Fibroblast of mammary gland (primary cell): ENCODE measurements at regions not wholly inside any gene's neighbourhood (a gene's known extent, or its start where the extent isn't known, plus 50 kb on each side); places are given as distances from the start of the nearest gene placed in this dataset.
A peak's percentile ranks its signal among the peaks of the same experiment; 100 is the strongest.

ENCODE experiments used
- DNase-seq: peaks from one replicate; pipeline ENCODE4 v3.0.0-alpha.2; 2010; ENCODE audit warnings: low read depth
- H3K4me3 ChIP-seq: 2 replicates; pipeline ENCODE4 v1.5.1; 2011; ENCODE audit warnings: low read depth, mild to moderate bottlenecking, low read length, moderate library complexity; ENCODE audit not compliant: control insufficient read depth
- TF ChIP-seq, protein P1 (sequence below): conservative IDR thresholded peaks from 2 replicates; pipeline ENCODE4 v1.5.1; 2011; ENCODE audit warnings: low read depth, low read length, inconsistent platforms; ENCODE audit not compliant: control insufficient read depth, insufficient read depth

DNA sequence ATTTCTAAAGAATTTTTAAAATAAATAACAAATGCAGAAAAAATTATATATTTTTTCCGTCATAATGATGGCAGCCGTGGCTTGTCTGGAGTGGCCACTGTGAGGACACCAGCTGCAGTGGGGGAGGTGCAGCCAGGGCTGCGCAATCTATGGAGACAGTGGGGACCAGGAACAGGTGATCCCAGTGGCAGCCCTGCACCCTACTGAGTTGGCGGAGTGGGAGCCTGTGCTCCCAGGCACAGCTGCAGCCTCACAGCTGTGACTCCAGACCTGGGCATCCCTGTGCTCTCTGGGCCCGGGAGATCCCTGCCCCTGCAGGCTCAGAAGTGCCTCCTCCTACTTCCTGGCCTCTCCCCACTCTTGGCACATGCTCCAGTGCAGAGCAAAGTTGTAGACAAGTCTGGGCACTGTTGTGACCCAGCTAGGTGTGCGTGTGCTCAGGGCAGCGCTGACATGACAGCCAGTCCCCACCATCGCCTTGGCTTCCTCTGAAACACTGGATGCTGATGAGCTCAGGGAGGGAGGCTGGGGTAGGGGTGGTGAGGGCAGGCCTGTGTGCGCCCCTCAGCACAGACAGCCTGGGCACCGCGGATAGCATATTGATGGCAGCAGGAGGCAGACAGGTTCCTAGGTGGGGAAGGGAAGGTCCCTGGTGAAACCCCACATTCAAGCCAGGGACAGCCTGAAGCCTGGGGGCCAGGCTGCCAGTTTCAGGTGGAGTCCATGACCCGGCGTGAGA is 96.0 kb upstream of the PRR16 start:
- TF ChIP-seq, protein P1, sequence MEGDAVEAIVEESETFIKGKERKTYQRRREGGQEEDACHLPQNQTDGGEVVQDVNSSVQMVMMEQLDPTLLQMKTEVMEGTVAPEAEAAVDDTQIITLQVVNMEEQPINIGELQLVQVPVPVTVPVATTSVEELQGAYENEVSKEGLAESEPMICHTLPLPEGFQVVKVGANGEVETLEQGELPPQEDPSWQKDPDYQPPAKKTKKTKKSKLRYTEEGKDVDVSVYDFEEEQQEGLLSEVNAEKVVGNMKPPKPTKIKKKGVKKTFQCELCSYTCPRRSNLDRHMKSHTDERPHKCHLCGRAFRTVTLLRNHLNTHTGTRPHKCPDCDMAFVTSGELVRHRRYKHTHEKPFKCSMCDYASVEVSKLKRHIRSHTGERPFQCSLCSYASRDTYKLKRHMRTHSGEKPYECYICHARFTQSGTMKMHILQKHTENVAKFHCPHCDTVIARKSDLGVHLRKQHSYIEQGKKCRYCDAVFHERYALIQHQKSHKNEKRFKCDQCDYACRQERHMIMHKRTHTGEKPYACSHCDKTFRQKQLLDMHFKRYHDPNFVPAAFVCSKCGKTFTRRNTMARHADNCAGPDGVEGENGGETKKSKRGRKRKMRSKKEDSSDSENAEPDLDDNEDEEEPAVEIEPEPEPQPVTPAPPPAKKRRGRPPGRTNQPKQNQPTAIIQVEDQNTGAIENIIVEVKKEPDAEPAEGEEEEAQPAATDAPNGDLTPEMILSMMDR = no peak
- DNase-seq = no peak
- no peak overlapping the region for H3K4me3 ChIP-seq

DNA sequence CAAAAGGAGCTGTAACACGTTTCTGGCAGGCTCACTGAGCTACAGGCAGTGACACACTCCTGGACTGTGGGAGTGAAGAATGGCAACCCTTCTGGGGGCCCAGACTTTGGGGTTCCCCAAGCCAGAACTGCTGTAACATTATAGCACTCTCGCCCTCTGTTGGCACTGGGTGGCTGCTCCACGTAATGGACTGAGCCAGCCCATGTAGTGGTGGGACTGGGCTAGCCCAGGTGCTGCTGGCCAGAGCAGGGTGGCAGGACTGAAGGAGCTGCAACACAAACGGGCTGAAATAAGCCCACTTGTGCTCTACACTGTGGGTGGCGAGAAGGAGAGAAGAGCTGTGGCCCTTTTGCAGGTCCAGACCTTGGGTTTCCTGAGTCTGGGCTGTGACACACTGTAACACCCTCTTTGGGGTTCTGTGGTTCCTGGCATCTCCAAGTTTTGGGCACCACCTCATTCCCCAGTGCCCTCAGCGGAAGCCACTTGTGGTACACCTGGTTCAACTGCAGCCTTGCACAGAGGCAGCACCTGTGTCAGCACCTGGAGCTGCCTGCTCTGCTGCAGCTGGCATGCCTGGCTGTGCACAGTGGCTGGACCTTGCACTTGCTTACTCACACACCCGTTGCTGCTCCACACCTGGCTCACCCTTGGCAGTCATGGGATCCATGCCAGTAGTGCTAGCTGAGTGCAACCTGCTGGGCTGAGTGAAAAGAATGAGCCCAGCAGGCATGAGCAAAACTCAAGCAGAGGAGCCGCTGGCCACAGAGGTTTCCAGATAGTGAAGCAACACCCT is 95.0 kb upstream of the PRR16 start:
- no peak overlapping the region for H3K4me3 ChIP-seq
- DNase-seq = no peak
- TF ChIP-seq, protein P1 = no peak

DNA sequence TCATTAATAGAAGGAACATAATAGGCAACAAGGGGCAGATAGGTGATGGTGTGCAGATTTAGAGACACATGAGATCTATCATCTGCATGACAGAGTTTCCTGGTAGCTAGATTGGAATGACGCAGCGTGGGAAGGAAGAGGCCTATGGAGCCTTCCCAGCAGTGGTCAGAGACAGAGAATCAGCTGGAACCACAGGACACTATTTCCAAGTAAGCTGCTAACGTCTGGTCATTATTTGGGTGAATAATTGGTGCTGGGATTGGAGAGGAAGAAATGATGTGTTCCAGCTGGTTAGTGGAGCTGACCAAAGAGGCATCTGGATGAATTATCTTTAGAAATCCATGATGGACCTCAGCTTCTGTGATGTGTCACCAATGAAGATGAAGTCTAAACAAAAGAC is 91.2 kb upstream of the PRR16 start:
- peak; percentile 62 for DNase-seq
- TF ChIP-seq, protein P1 = no peak
- no peak overlapping the region for H3K4me3 ChIP-seq

DNA sequence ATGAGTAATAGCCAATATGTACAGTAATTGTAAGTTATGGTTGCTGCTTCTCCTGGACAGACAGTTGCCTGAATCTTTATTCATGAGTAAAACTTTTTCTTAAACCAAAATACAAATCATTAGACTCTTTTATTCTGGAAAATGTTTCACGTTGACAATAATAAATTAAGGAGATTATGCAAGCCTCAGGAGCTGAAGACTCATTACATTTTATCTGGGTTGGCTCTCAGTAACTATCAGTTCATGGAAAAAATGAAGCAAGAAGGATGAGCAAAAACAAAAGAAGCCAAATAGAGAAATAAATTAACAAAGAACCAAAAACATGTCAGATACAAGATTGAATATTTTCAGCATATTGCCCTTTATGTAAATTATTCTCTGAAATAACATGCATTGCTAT is 88.9 kb upstream of the PRR16 start:
- TF ChIP-seq, protein P1 = no peak
- DNase-seq = peak; percentile 56

DNA sequence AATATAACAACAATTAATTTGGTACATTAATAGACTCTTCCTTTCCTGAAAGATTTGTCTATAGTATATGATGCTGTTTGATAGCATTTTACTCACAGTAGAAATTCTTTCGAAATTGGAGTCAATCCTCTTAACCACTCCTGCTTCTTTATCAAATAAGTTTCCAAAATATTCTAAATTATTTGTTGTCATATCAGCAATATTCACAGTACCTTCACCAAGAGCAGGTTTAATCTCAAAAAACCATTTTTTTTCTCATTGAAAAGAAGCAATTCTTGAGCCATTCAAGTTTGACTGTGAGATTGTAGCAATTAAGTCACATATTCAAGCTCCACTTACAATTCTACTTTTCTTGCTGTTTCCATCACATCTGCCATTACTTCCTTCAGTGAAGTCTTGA is 83.5 kb upstream of the PRR16 start:
- no peak for DNase-seq
- no peak overlapping the region for H3K4me3 ChIP-seq
- TF ChIP-seq, protein P1 = no peak

More for the DNA sequence above, 88.9 kb upstream of the PRR16 start:
- no peak overlapping the region for H3K4me3 ChIP-seq

DNA sequence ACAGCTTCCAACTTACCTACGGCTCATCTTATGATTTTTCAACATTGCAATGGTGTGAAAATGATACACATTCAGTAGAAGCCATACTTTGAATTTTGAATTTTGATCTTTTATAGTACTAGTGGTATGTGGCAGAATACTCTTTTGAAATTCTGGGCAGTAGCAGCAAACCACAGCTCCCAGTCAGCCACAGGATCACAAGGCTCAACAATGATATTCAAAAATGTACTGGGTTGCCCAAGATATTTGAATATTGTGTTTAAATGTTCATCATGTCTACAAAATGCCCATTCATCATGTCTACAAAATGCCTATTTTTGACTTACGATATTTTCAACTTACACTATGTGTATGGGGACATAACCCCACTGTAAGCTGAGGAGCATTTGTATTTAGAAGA is 81.3 kb upstream of the PRR16 start:
- no peak overlapping the region for H3K4me3 ChIP-seq
- DNase-seq = no peak
- TF ChIP-seq, protein P1 = no peak
